GM12878 (cell line): ENCODE measurements at regions not wholly inside any gene's neighbourhood (a gene's known extent, or its start where the extent isn't known, plus 50 kb on each side); places are given as distances from the start of the nearest gene placed in this dataset.

Experiments
- BRCA1 ChIP-seq: IDR thresholded peaks from 2 replicates; pipeline ENCODE4 v1.6.1; 2011; ENCODE audit warnings: low read depth, low read length, improper control_type of control experiment
- CBX5 ChIP-seq: sonication (generic); IDR thresholded peaks from 2 replicates; pipeline ENCODE4 v1.6.1; 2016; ENCODE audit warnings: low read depth, moderate library complexity, mild to moderate bottlenecking, inconsistent platforms
- CHD1 ChIP-seq: IDR thresholded peaks from 2 replicates; pipeline ENCODE4 v1.6.1; 2012; ENCODE audit warnings: low read depth, low read length, improper control_type of control experiment
- CUX1 ChIP-seq: IDR thresholded peaks from 2 replicates; pipeline ENCODE4 v1.6.1; 2012; ENCODE audit warnings: improper control_type of control experiment, low read depth, low read length; ENCODE audit not compliant: insufficient replicate concordance
- EGR1 ChIP-seq, 2 experiments: IDR thresholded peaks; 1 replicate in 1 of 2; 2 replicates in 1 of 2; pipeline ENCODE4 v1.6.1; 2011 to 2012; ENCODE audit warnings: low read depth in 2 of 2, low read length in 2 of 2, borderline replicate concordance in 1 of 2, mild to moderate bottlenecking in 1 of 2, moderate library complexity in 1 of 2
- ETV6 ChIP-seq, 2 experiments: fragments of 450-650 bp in 1 of 2; IDR thresholded peaks in 1 of 2; conservative IDR thresholded peaks in 1 of 2; 2 replicates each; pipeline ENCODE4 v1.6.1; 2014; ENCODE audit warnings: antibody characterized with exemption in 1 of 2, borderline replicate concordance in 1 of 2, low read depth in 1 of 2, mild to moderate bottlenecking in 1 of 2, moderate library complexity in 1 of 2
- HDAC2 ChIP-seq: fragments of 200-600 bp; sonication (generic); IDR thresholded peaks from 2 replicates; pipeline ENCODE4 v1.6.1; 2017
- IKZF2 ChIP-seq, 2 experiments: fragments of 450-650 bp; IDR thresholded peaks; 2 replicates each; pipeline ENCODE4 v1.6.1; 2017; ENCODE audit warnings: mild to moderate bottlenecking in 2 of 2, moderate library complexity in 2 of 2
- MLLT1 ChIP-seq: fragments of 450-650 bp; IDR thresholded peaks from 2 replicates; pipeline ENCODE4 v1.6.1; 2016; ENCODE audit warnings: mild to moderate bottlenecking
- MYB ChIP-seq: fragments of 150-350 bp; IDR thresholded peaks from 2 replicates; pipeline ENCODE4 v1.6.1; 2014; ENCODE audit warnings: mild to moderate bottlenecking, low read depth, low read length, borderline replicate concordance
- RELA ChIP-seq: fragments of 450-650 bp; IDR thresholded peaks from 2 replicates; pipeline ENCODE4 v1.8.0; 2014; ENCODE audit warnings: borderline replicate concordance; ENCODE audit not compliant: partially characterized antibody
- RELB ChIP-seq: fragments of 450-650 bp; IDR thresholded peaks from 2 replicates; pipeline ENCODE4 v1.6.1; 2017; ENCODE audit warnings: low read depth, mild to moderate bottlenecking, moderate library complexity
- STAT3 ChIP-seq: IDR thresholded peaks from 2 replicates; pipeline ENCODE4 v1.6.1; 2011; ENCODE audit warnings: low read depth, low read length, improper control_type of control experiment
- WRNIP1 ChIP-seq: IDR thresholded peaks from 2 replicates; pipeline ENCODE4 v1.6.1; 2011; ENCODE audit warnings: low read depth, low read length, improper control_type of control experiment, borderline replicate concordance
- ZNF274 ChIP-seq: IDR thresholded peaks from one replicate; pipeline ENCODE4 v1.8.0; 2011; ENCODE audit not compliant: insufficient read length, insufficient read depth
- TF ChIP-seq, protein P1 (sequence below): IDR thresholded peaks from 2 replicates; pipeline ENCODE4 v1.6.1; 2012; ENCODE audit warnings: low read depth, low read length, improper control_type of control experiment
- TF ChIP-seq, protein P2 (sequence below): fragments of 450-650 bp; conservative IDR thresholded peaks from 2 replicates; pipeline ENCODE4 v1.6.1; 2017; ENCODE audit warnings: mild to moderate bottlenecking, moderate library complexity

- TF ChIP-seq CUX1, result no peak
- TF ChIP-seq ZNF274, result no peak
- TF ChIP-seq, protein P1, sequence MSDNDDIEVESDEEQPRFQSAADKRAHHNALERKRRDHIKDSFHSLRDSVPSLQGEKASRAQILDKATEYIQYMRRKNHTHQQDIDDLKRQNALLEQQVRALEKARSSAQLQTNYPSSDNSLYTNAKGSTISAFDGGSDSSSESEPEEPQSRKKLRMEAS, result no peak
- peak; percentile 87 for TF ChIP-seq RELB
- peak; percentile 90 to 96; a peak in 3 of 4 replicates for TF ChIP-seq IKZF2 (IDR thresholded peaks at IDR 0.05)
- no peak for TF ChIP-seq RELA
- no peak for TF ChIP-seq BRCA1
- TF ChIP-seq EGR1 (IDR thresholded peaks at IDR 0.05; ENCODE audit: borderline replicate concordance in 1 of 2, low read depth in 2 of 2, low read length in 2 of 2), result 0 out of 3 replicates have a peak, but pooled peaks of 1 of the 2 experiments have one; percentile 31
- peak; percentile 55; the same call in 1 of the 2 replicates for TF ChIP-seq CBX5
- TF ChIP-seq HDAC2, result no peak
- peak in 1 of 2 experiments; percentile 40; a peak in 1 of 4 replicates for TF ChIP-seq ETV6 (conservative IDR thresholded peaks at IDR 0.05 in 1 of 2, IDR thresholded peaks at IDR 0.05 in 1 of 2; ENCODE audit: borderline replicate concordance in 1 of 2, low read depth in 1 of 2)
- no peak for TF ChIP-seq CHD1
- TF ChIP-seq WRNIP1, result no peak
- TF ChIP-seq MYB, result no peak
- peak; percentile 87 for TF ChIP-seq MLLT1
- TF ChIP-seq STAT3, result no peak
- TF ChIP-seq, protein P2, sequence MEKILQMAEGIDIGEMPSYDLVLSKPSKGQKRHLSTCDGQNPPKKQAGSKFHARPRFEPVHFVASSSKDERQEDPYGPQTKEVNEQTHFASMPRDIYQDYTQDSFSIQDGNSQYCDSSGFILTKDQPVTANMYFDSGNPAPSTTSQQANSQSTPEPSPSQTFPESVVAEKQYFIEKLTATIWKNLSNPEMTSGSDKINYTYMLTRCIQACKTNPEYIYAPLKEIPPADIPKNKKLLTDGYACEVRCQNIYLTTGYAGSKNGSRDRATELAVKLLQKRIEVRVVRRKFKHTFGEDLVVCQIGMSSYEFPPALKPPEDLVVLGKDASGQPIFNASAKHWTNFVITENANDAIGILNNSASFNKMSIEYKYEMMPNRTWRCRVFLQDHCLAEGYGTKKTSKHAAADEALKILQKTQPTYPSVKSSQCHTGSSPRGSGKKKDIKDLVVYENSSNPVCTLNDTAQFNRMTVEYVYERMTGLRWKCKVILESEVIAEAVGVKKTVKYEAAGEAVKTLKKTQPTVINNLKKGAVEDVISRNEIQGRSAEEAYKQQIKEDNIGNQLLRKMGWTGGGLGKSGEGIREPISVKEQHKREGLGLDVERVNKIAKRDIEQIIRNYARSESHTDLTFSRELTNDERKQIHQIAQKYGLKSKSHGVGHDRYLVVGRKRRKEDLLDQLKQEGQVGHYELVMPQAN, result no peak
Observed at GRCh38 chr6:6515691-6516607, 72.6 kb upstream of the LY86 start (continued).
